ENCODE measurements at regions not wholly inside any gene's neighbourhood (a gene's known extent, or its start where the extent isn't known, plus 50 kb on each side); places are given as distances from the start of the nearest gene placed in this dataset.

DNA sequence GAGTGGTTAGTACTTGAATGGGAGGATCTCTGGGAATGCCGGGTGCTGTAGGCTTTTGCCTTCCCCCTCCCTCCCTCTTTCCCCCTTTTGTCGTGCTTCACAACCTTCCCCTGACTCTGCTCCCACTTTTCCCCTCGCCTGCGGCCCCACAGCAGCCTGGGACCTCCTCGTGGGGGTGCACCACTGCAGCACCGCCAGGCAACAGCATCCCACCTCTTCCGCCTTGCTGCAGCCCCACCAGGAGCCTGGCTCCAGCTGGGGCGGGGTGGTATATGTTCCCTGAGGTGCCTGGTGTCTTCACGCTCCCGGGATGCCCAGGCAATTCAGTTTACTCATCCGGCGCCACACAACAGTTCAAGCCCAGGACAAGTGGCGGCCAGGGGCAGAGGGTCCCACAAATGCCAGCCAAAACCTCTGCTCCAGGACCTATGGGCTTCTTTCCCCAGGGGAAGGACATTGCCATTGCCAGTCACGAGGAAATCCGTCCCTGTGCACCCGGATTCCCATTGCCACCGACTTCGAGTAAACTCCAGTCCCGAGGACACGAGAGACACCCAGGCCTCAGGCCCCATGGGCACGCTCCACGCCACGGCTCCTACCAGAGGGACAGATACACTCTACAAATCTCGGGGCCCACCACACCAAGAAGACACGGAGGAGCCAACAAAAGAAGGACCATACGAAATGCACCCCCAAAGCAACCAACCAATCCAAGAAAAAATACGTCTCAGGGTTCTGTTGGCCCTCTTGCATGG, 181.7 kb downstream of the ALG10 start:
- H3K36me3 ChIP-seq: no peaks in the 10 kb centered on the region
- no peaks in the 10 kb centered on the region for H3K4me1 ChIP-seq
- H3K27me3 ChIP-seq: peaks cover 0 to 4% (median 0%) of the 10 kb centered on the region in 4 donors
- H3K4me3 ChIP-seq: no peak overlapping the region
- TF ChIP-seq CTCF (IDR thresholded peaks at IDR 0.05) (no peak), POLR2AphosphoS5 (IDR thresholded peaks at IDR 0.05) (no peak), POLR2A (IDR thresholded peaks at IDR 0.05; ENCODE audit: low read depth) (no peak), EP300 (IDR thresholded peaks at IDR 0.05) (no peak)
- intact Hi-C loops (cut with DNase I): no loop called here
- H3K27ac ChIP-seq (replicated peaks in 1 of 4): no peak overlapping the region
- H3K9me3 ChIP-seq: peaks cover 0 to 7% (median 0%) of the 10 kb centered on the region in 4 donors
- DNase-seq (ENCODE audit: extremely low spot score): no peak
- WGBS: 80% methylated on average over 22 of the region's 27 CpGs

- Histone ChIP-seq H3K9me3 (peaks cover 0 to 7% (median 0%) of the 10 kb centered on the region in 4 donors), H3K27me3 (peaks cover 0 to 4% (median 0%) of the 10 kb centered on the region in 4 donors), H3K36me3 (no peaks in the 10 kb centered on the region), H3K4me3 (no peak overlapping the region), H3K4me1 (no peaks in the 10 kb centered on the region), H3K27ac (replicated peaks in 1 of 4) (no peak overlapping the region)
- WGBS: 87% methylated on average over 4 of the region's 12 CpGs
- intact Hi-C loops (cut with DNase I): no loop called here
- peak; percentile 81 for DNase-seq (ENCODE audit: extremely low spot score)
- TF ChIP-seq EP300 (IDR thresholded peaks at IDR 0.05) (no peak), POLR2A (IDR thresholded peaks at IDR 0.05; ENCODE audit: low read depth) (no peak), POLR2AphosphoS5 (IDR thresholded peaks at IDR 0.05) (no peak), CTCF (IDR thresholded peaks at IDR 0.05) (no peak)
Observed at GRCh38 chr12:34204830-34205285, 182.6 kb downstream of the ALG10 start.

DNA sequence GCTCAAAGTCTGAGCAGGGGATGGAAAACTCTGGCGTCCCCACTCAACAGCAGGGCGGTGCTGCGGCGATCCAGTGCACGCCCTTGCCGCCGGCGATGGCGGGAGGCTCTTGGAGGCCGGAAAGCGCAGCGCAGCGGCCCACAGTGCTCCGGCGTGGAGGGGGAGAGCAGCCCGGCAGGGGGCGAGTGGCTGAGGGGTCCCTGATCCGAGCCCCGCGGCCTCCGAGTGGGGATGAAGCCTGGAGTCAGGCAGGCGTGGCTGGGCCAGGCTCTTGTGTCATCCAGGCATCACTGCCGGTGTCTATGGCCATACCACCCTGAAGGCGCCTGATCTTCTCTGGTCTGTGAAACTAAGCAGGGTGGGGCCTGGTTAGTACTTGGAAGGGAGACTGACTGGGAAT, 183.1 kb downstream of the ALG10 start:
- Histone ChIP-seq H3K4me3 (no peak overlapping the region), H3K36me3 (no peaks in the 10 kb centered on the region), H3K27me3 (peaks cover 0 to 4% (median 0%) of the 10 kb centered on the region in 4 donors), H3K9me3 (peaks cover 0 to 7% (median 0%) of the 10 kb centered on the region in 4 donors), H3K27ac (replicated peaks in 1 of 4) (no peak overlapping the region), H3K4me1 (no peaks in the 10 kb centered on the region)
- 85% methylated on average over 13 of the region's 24 CpGs for WGBS
- TF ChIP-seq EP300 (IDR thresholded peaks at IDR 0.05): no peak
- no peak for TF ChIP-seq POLR2A (IDR thresholded peaks at IDR 0.05; ENCODE audit: low read depth)
- no peak for TF ChIP-seq POLR2AphosphoS5 (IDR thresholded peaks at IDR 0.05)
- TF ChIP-seq CTCF (IDR thresholded peaks at IDR 0.05): no peak
- peak; percentile 87 for DNase-seq (ENCODE audit: extremely low spot score)
- intact Hi-C loops (cut with DNase I): no loop called here

DNA sequence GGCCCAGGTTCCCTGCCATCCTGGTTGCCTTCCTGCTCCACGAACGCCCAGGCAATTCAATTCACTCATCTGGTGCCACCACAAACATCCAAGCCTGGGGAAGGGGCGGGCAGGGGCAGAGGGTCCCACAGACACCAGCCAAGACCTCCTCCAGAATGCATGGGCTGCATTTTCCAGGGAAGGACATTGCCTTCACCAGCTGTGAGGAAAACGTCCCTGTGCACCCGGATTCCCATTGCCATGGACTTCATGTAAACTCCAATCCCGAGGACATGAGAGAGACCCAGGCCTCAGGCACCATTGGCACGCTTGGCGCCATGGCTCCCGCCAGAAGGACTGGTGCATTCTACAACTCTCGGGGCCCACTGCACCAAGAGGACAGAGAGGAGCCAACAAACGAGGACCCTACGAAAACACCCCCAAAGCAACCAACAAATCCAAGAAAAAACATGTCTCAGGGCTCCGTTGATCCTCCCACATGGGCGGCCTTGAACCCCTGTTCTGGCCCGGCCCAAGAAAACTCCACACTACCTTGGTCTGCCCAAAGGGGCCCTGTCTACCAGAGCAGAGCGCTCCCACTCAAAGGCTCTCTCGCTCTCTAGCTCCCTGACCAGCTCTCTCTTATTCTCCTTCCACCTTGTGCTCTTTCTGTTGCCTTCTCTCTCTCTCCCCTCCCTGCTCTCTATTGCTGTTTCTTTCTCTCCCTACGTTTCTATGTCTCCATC, 183.9 kb downstream of the ALG10 start:
- WGBS: 55% methylated on average over 9 of the region's 18 CpGs

More for the DNA sequence above, 183.9 kb downstream of the ALG10 start:
- H3K9me3 ChIP-seq: peaks cover 0 to 7% (median 0%) of the 10 kb centered on the region in 4 donors
- H3K4me1 ChIP-seq: no peaks in the 10 kb centered on the region
- H3K27me3 ChIP-seq: peaks cover 0 to 4% (median 0%) of the 10 kb centered on the region in 4 donors
- H3K36me3 ChIP-seq: no peaks in the 10 kb centered on the region
- intact Hi-C loops (cut with DNase I): no loop called here
- H3K4me3 ChIP-seq: no peak overlapping the region
- no peak overlapping the region for H3K27ac ChIP-seq (replicated peaks in 1 of 4)
- peak; percentile 91 for DNase-seq (ENCODE audit: extremely low spot score)
- TF ChIP-seq EP300 (IDR thresholded peaks at IDR 0.05) (no peak), POLR2A (IDR thresholded peaks at IDR 0.05; ENCODE audit: low read depth) (no peak), CTCF (IDR thresholded peaks at IDR 0.05) (no peak), POLR2AphosphoS5 (IDR thresholded peaks at IDR 0.05) (no peak)
